ENCODE measurements at regions not wholly inside any gene's neighbourhood (a gene's known extent, or its start where the extent isn't known, plus 50 kb on each side); places are given as distances from the start of the nearest gene placed in this dataset.

- TF ChIP-seq SIN3A (IDR thresholded peaks at IDR 0.05; ENCODE audit: borderline replicate concordance, insufficient read depth, low read length) (no peak), POLR2AphosphoS5 (IDR thresholded peaks at IDR 0.05; ENCODE audit: low read depth, low read length) (no peak)
- TF ChIP-seq, protein P1, sequence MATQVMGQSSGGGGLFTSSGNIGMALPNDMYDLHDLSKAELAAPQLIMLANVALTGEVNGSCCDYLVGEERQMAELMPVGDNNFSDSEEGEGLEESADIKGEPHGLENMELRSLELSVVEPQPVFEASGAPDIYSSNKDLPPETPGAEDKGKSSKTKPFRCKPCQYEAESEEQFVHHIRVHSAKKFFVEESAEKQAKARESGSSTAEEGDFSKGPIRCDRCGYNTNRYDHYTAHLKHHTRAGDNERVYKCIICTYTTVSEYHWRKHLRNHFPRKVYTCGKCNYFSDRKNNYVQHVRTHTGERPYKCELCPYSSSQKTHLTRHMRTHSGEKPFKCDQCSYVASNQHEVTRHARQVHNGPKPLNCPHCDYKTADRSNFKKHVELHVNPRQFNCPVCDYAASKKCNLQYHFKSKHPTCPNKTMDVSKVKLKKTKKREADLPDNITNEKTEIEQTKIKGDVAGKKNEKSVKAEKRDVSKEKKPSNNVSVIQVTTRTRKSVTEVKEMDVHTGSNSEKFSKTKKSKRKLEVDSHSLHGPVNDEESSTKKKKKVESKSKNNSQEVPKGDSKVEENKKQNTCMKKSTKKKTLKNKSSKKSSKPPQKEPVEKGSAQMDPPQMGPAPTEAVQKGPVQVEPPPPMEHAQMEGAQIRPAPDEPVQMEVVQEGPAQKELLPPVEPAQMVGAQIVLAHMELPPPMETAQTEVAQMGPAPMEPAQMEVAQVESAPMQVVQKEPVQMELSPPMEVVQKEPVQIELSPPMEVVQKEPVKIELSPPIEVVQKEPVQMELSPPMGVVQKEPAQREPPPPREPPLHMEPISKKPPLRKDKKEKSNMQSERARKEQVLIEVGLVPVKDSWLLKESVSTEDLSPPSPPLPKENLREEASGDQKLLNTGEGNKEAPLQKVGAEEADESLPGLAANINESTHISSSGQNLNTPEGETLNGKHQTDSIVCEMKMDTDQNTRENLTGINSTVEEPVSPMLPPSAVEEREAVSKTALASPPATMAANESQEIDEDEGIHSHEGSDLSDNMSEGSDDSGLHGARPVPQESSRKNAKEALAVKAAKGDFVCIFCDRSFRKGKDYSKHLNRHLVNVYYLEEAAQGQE (IDR thresholded peaks at IDR 0.05; ENCODE audit: insufficient read depth in 1 of 2, low read depth in 2 of 2, low read length in 2 of 2) = no peak
Measured at GRCh38 chr2:75256485-75256884, 57.2 kb upstream of the TACR1 start.

Data from PFSK-1 (cell line).